HepG2 (cell line): ENCODE measurements at regions not wholly inside any gene's neighbourhood (a gene's known extent, or its start where the extent isn't known, plus 50 kb on each side); places are given as distances from the start of the nearest gene placed in this dataset.

ENCODE experiments used
- ATAC-seq: fragments of 200-7000 bp; cut with Tn5 transposase; 3 replicates; pipeline ENCODE4 v1.9.1; 2020; ENCODE audit warnings: mild to moderate bottlenecking, moderate library complexity
- BruUV-seq: library from RNA; stranded (reverse); fragments of 400-500 nt; replicated peaks from 2 replicates; lab custom pipeline; 2021; lab: Mats Ljungman, UMichigan
- CTCF ChIA-PET: fragments of 300-600 bp; formaldehyde crosslinking; extraction: SDS; loops from one replicate; lab custom pipeline; 2021; ENCODE audit warnings: low total read pairs, inconsistent platforms, low intra/inter-chr PET ratio; lab: Yijun Ruan, JAX
- POLR2A ChIA-PET: fragments of 350-600 bp; sonication (Branson Sonifier 250); formaldehyde crosslinking; loops from one replicate; lab custom pipeline; 2020; ENCODE audit warnings: antibody characterized with exemption, inconsistent platforms; lab: Yijun Ruan, JAX
- DNase-seq: peaks from one replicate; pipeline ENCODE4 v3.0.0-alpha.2; 2015; ENCODE audit warnings: low spot score
- FAIRE-seq: peaks from 3 replicates; lab custom pipeline; 2011; peaks lifted over from hg19 to GRCh38; lab: Jason Lieb, UNC
- H2AFZ ChIP-seq: one replicate; pipeline ENCODE4 v1.6.1; 2011; ENCODE audit warnings: low read length, inconsistent platforms
- H3K27ac ChIP-seq: fragments of 300-600 bp; 3 replicates; pipeline ENCODE4 v1.8.0; 2011; ENCODE audit warnings: mixed run types, mild to moderate bottlenecking, mixed read lengths, low read length, inconsistent platforms; ENCODE audit not compliant: insufficient read depth; ENCODE audit errors: extremely low read length
- H3K27me3 ChIP-seq, 2 experiments: fragments of 200-600 bp in 1 of 2; 2 replicates in 1 of 2; 3 replicates in 1 of 2; pipeline versions ENCODE4 v1.6.0 to v1.8.0; 2011; ENCODE audit warnings: low read length in 2 of 2, mild to moderate bottlenecking in 2 of 2, moderate library complexity in 2 of 2, inconsistent platforms in 1 of 2; ENCODE audit not compliant: insufficient read depth in 2 of 2, control insufficient read depth in 1 of 2
- H3K36me3 ChIP-seq, 2 experiments: fragments of 200-600 bp in 1 of 2; replicated peaks in 1 of 2; 2 replicates in 1 of 2; 3 replicates in 1 of 2; pipeline versions ENCODE4 v1.5.1 to v1.8.0; 2011; ENCODE audit warnings: low read length in 2 of 2, inconsistent platforms in 1 of 2; ENCODE audit not compliant: insufficient read depth in 2 of 2, control insufficient read depth in 1 of 2
- H3K4me1 ChIP-seq: 2 replicates; pipeline ENCODE4 v1.5.1; 2012; ENCODE audit warnings: low read length, inconsistent platforms; ENCODE audit not compliant: insufficient read depth
- H3K4me2 ChIP-seq: 2 replicates; pipeline ENCODE4 v1.6.0; 2011; ENCODE audit warnings: low read depth, low read length, inconsistent platforms
- H3K4me3 ChIP-seq, 3 experiments: fragments of 200-600 bp in 1 of 3; sonication (generic), shearing (Covaris generic) in 1 of 3; replicated peaks in 1 of 3; 2 replicates each; pipeline ENCODE4 v1.5.1; 2011 to 2016; ENCODE audit warnings: low read length in 3 of 3, inconsistent platforms in 2 of 3, low read depth in 2 of 3, mild to moderate bottlenecking in 2 of 3, control low read depth in 1 of 3, mixed read lengths in 1 of 3; ENCODE audit not compliant: insufficient read depth in 1 of 3
- H3K79me2 ChIP-seq: one replicate; pipeline ENCODE4 v1.6.1; 2011; ENCODE audit warnings: low read length, inconsistent platforms; ENCODE audit not compliant: insufficient read depth
- H3K9ac ChIP-seq: 2 replicates; pipeline ENCODE4 v1.6.0; 2011; ENCODE audit warnings: mild to moderate bottlenecking, low read depth, low read length, inconsistent platforms; ENCODE audit not compliant: insufficient read depth
- H3K9me3 ChIP-seq: 2 replicates; pipeline ENCODE4 v1.5.1; 2012; ENCODE audit warnings: mild to moderate bottlenecking, low read length
- H4K20me1 ChIP-seq: 2 replicates; pipeline ENCODE4 v1.6.0; 2011; ENCODE audit warnings: inconsistent platforms, mild to moderate bottlenecking, low read length, moderate library complexity; ENCODE audit not compliant: insufficient read depth
- AHDC1 ChIP-seq: sonication (generic); formaldehyde crosslinking; IDR thresholded peaks from 2 replicates; pipeline ENCODE4 v1.5.1; 2020; ENCODE audit warnings: mild to moderate bottlenecking, missing genetic modification reagents, borderline replicate concordance
- HHEX ChIP-seq: IDR thresholded peaks from 2 replicates; pipeline ENCODE4 v1.6.1; 2016; ENCODE audit warnings: control low read depth
- KDM2A ChIP-seq: sonication (generic); formaldehyde crosslinking; IDR thresholded peaks from 2 replicates; pipeline ENCODE4 v1.4.0; 2020; ENCODE audit warnings: low read depth, missing genetic modification reagents, borderline replicate concordance
- MYNN ChIP-seq: sonication (generic); formaldehyde crosslinking; IDR thresholded peaks from 2 replicates; pipeline ENCODE4 v1.4.0; 2020; ENCODE audit warnings: mild to moderate bottlenecking, low read depth, missing genetic modification reagents
- WGBS: methylation state at CpG from one replicate; pipeline ENCODE4 v1.1.6; 2017; ENCODE audit warnings: low lambda C conversion rate; 5-methylcytosine and 5-hydroxymethylcytosine counted together
- in situ Hi-C: cut with HindIII; loops from 2 replicates; pipeline ENCODE4 v1.10.0; 2017; ENCODE audit warnings: low pct_unique_long_range_greater_than_20kb; ENCODE audit not compliant: extremely low pct_ligation_motif_present
- intact Hi-C: fragments of 100-400 bp; cut with micrococcal nuclease; formaldehyde crosslinking; loops from one replicate; pipeline ENCODE4 v1.10.0; 2022; ENCODE audit not compliant: unreplicated experiment

DNA sequence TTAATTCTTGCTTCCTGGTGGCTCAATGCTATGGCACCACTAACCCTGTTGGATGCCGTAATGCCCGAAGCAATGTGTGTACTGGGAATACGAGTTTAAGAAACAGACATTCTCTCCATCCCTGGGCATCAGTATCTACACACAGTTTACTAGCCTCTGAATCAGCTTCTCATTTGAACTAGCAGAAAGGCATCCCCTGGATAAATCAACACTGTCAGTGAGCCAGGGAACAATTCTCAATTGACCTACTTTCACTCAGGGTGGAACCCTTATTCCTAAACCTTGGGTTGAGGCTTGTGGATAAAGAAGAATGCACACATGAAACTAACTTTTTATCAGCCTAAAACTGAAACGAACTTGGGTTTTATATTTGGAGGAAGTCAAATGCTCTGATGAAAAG, 331.0 kb downstream of the GADD45G start:
- intact Hi-C loops: no loop called here
- H3K4me1 ChIP-seq: no peaks in the 10 kb centered on the region
- CTCF ChIA-PET: no interaction called here
- H3K36me3 ChIP-seq: no peaks in the 10 kb centered on the region
- TF ChIP-seq KDM2A (no peak), AHDC1 (CRISPR knock-in tag) (no peak), MYNN (CRISPR knock-in tag) (no peak), HHEX (CRISPR knock-in tag) (no peak)
- H3K27ac ChIP-seq: no peak overlapping the region
- H4K20me1 ChIP-seq: no peaks in the 10 kb centered on the region
- no peak overlapping the region for H2AFZ ChIP-seq
- POLR2A ChIA-PET: no interaction called here
- no peak overlapping the region for H3K9ac ChIP-seq
- H3K79me2 ChIP-seq: no peaks in the 10 kb centered on the region
- H3K4me2 ChIP-seq: no peak overlapping the region
- no peak overlapping the region for H3K4me3 ChIP-seq
- BruUV-seq: no TSS peak
- in situ Hi-C loops: no loop called here
- 40% methylated on average over 4 of the region's 4 CpGs for WGBS
- peaks cover 0 to 14% of the 10 kb centered on the region in 2 experiments; a peak in 1 of 5 replicates for H3K27me3 ChIP-seq
- FAIRE-seq: no peak
- DNase-seq: no peak
- ATAC-seq: no peak
- H3K9me3 ChIP-seq: no peaks in the 10 kb centered on the region
